RWPE1 (cell line): ENCODE measurements at regions not wholly inside any gene's neighbourhood (a gene's known extent, or its start where the extent isn't known, plus 50 kb on each side); places are given as distances from the start of the nearest gene placed in this dataset.

Experiments used
- CTCF ChIA-PET: fragments of 350-600 bp; sonication (Branson Sonifier 250); formaldehyde crosslinking; extraction: SDS; loops from one replicate; lab custom pipeline; 2021; lab: Yijun Ruan, JAX
- POLR2A ChIA-PET: fragments of 400-600 bp; formaldehyde crosslinking; extraction: SDS; loops from one replicate; lab custom pipeline; 2020; ENCODE audit warnings: antibody characterized with exemption; ENCODE audit not compliant: low non-redundant PET; lab: Yijun Ruan, JAX
- DNase-seq: peaks from one replicate; pipeline ENCODE4 v3.0.0; 2012; ENCODE audit warnings: low spot score
- H3K27ac ChIP-seq: fragments of 450-650 bp; 2 replicates; pipeline ENCODE4 v1.5.1; 2017
- CTCF ChIP-seq: fragments of 450-650 bp; conservative IDR thresholded peaks from 2 replicates; pipeline ENCODE4 v1.5.1; 2017; ENCODE audit warnings: low read depth, mild to moderate bottlenecking

- DNase-seq: no peak
- ChIA-PET POLR2A (no interaction called here), CTCF (interaction anchor here (0.7 kb wide), 1 partner anchor 127 kb away, joined by 5 read pairs; no protein-coding TSS in a partner anchor)
- no peak for TF ChIP-seq CTCF
- no peak overlapping the region for H3K27ac ChIP-seq
These were observed 336.1 kb upstream of the C11orf87 start for GRCh38 chr11:109085708-109086373.

- H3K27ac ChIP-seq: no peak overlapping the region
- ChIA-PET POLR2A (no interaction called here), CTCF (interaction anchor here (0.6 to 1.5 kb wide), 2 partner anchors 16 to 853 kb away, joined by 3 to 4 read pairs; no protein-coding TSS in a partner anchor)
- no peak for DNase-seq
- no peak for TF ChIP-seq CTCF
These were observed 335.1 kb upstream of the C11orf87 start for GRCh38 chr11:109086931-109087330.

GRCh38 chr11:109088086-109088485 lies 333.9 kb upstream of the C11orf87 start:
- no peak for TF ChIP-seq CTCF
- POLR2A ChIA-PET: no interaction called here
- H3K27ac ChIP-seq: no peak overlapping the region
- CTCF ChIA-PET: interaction anchor here (1.0 to 1.5 kb wide), 2 partner anchors 25 to 851 kb away, joined by 4 to 5 read pairs; no protein-coding TSS in a partner anchor
- DNase-seq: no peak

GRCh38 chr11:109089144-109089543 lies 332.8 kb upstream of the C11orf87 start:
- CTCF ChIA-PET: no interaction called here
- TF ChIP-seq CTCF: no peak
- no peak overlapping the region for H3K27ac ChIP-seq

GRCh38 chr11:109093354-109093753 lies 328.6 kb upstream of the C11orf87 start:
- TF ChIP-seq CTCF: no peak
- ChIA-PET POLR2A (no interaction called here), CTCF (no interaction called here)
- DNase-seq: no peak
- no peak overlapping the region for H3K27ac ChIP-seq

More at GRCh38 chr11:109089144-109089543, 332.8 kb upstream of the C11orf87 start:
- DNase-seq: no peak
- POLR2A ChIA-PET: no interaction called here

GRCh38 chr11:109096266-109096665 lies 325.7 kb upstream of the C11orf87 start:
- H3K27ac ChIP-seq: no peak overlapping the region
- DNase-seq: no peak
- CTCF ChIA-PET: no interaction called here
- TF ChIP-seq CTCF: no peak
- POLR2A ChIA-PET: no interaction called here
